ENCODE measurements at regions not wholly inside any gene's neighbourhood (a gene's known extent, or its start where the extent isn't known, plus 50 kb on each side); places are given as distances from the start of the nearest gene placed in this dataset.

DNA sequence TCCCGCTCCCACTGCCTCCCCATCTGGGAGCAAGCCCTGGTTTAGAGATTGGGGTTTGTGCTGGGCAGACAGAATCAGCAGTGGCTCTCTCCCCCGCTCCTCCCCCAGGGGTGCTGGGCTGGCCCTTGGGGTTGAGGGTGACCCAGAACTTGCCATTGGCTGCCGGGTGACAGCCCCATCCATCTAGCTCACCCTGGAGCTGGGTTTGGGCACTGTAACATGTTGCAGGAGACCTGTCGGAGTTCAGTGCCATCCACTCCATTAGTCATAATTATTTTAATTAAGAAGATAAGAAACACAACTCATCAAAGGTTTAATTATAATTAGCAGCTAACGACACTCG, 111.4 kb upstream of the OTOS start (continued):
- TF ChIP-seq, protein P1, sequence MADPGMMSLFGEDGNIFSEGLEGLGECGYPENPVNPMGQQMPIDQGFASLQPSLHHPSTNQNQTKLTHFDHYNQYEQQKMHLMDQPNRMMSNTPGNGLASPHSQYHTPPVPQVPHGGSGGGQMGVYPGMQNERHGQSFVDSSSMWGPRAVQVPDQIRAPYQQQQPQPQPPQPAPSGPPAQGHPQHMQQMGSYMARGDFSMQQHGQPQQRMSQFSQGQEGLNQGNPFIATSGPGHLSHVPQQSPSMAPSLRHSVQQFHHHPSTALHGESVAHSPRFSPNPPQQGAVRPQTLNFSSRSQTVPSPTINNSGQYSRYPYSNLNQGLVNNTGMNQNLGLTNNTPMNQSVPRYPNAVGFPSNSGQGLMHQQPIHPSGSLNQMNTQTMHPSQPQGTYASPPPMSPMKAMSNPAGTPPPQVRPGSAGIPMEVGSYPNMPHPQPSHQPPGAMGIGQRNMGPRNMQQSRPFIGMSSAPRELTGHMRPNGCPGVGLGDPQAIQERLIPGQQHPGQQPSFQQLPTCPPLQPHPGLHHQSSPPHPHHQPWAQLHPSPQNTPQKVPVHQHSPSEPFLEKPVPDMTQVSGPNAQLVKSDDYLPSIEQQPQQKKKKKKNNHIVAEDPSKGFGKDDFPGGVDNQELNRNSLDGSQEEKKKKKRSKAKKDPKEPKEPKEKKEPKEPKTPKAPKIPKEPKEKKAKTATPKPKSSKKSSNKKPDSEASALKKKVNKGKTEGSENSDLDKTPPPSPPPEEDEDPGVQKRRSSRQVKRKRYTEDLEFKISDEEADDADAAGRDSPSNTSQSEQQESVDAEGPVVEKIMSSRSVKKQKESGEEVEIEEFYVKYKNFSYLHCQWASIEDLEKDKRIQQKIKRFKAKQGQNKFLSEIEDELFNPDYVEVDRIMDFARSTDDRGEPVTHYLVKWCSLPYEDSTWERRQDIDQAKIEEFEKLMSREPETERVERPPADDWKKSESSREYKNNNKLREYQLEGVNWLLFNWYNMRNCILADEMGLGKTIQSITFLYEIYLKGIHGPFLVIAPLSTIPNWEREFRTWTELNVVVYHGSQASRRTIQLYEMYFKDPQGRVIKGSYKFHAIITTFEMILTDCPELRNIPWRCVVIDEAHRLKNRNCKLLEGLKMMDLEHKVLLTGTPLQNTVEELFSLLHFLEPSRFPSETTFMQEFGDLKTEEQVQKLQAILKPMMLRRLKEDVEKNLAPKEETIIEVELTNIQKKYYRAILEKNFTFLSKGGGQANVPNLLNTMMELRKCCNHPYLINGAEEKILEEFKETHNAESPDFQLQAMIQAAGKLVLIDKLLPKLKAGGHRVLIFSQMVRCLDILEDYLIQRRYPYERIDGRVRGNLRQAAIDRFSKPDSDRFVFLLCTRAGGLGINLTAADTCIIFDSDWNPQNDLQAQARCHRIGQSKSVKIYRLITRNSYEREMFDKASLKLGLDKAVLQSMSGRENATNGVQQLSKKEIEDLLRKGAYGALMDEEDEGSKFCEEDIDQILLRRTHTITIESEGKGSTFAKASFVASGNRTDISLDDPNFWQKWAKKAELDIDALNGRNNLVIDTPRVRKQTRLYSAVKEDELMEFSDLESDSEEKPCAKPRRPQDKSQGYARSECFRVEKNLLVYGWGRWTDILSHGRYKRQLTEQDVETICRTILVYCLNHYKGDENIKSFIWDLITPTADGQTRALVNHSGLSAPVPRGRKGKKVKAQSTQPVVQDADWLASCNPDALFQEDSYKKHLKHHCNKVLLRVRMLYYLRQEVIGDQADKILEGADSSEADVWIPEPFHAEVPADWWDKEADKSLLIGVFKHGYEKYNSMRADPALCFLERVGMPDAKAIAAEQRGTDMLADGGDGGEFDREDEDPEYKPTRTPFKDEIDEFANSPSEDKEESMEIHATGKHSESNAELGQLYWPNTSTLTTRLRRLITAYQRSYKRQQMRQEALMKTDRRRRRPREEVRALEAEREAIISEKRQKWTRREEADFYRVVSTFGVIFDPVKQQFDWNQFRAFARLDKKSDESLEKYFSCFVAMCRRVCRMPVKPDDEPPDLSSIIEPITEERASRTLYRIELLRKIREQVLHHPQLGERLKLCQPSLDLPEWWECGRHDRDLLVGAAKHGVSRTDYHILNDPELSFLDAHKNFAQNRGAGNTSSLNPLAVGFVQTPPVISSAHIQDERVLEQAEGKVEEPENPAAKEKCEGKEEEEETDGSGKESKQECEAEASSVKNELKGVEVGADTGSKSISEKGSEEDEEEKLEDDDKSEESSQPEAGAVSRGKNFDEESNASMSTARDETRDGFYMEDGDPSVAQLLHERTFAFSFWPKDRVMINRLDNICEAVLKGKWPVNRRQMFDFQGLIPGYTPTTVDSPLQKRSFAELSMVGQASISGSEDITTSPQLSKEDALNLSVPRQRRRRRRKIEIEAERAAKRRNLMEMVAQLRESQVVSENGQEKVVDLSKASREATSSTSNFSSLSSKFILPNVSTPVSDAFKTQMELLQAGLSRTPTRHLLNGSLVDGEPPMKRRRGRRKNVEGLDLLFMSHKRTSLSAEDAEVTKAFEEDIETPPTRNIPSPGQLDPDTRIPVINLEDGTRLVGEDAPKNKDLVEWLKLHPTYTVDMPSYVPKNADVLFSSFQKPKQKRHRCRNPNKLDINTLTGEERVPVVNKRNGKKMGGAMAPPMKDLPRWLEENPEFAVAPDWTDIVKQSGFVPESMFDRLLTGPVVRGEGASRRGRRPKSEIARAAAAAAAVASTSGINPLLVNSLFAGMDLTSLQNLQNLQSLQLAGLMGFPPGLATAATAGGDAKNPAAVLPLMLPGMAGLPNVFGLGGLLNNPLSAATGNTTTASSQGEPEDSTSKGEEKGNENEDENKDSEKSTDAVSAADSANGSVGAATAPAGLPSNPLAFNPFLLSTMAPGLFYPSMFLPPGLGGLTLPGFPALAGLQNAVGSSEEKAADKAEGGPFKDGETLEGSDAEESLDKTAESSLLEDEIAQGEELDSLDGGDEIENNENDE (IDR thresholded peaks at IDR 0.05; ENCODE audit: insufficient replicate concordance, low read length): no peak
- no peak for TF ChIP-seq SP2 (IDR thresholded peaks at IDR 0.05; ENCODE audit: low read length)
- no peak for TF ChIP-seq ASH2L (IDR thresholded peaks at IDR 0.05; ENCODE audit: low read length)

Measured in H1 (cell line).